HEK293T (cell line): ENCODE measurements at regions not wholly inside any gene's neighbourhood (a gene's known extent, or its start where the extent isn't known, plus 50 kb on each side); places are given as distances from the start of the nearest gene placed in this dataset.
"Not testable (repeated sequence)": the region's sequence is repeated elsewhere in the genome, so short reads cannot be mapped to it uniquely, and the experiment has no call there.

Experiments
- CTCF ChIA-PET: fragments of 350-600 bp; formaldehyde crosslinking; extraction: SDS; loops from one replicate; lab custom pipeline; 2021; ENCODE audit warnings: antibody characterized with exemption, inconsistent platforms; lab: Yijun Ruan, JAX
- POLR2A ChIA-PET: fragments of 350-600 bp; formaldehyde crosslinking; extraction: SDS; loops from one replicate; lab custom pipeline; 2020; ENCODE audit warnings: antibody characterized with exemption, inconsistent platforms; lab: Yijun Ruan, JAX
- DNase-seq: peaks from one replicate; pipeline ENCODE4 v3.0.0; 2012; ENCODE audit warnings: mixed read lengths; ENCODE audit errors: extremely low spot score
- ARNT ChIP-seq: fragments of 450-650 bp; IDR thresholded peaks from 2 replicates; pipeline ENCODE4 v1.6.1; 2017; ENCODE audit warnings: mild to moderate bottlenecking
- BHLHE40 ChIP-seq: fragments of 450-650 bp; IDR thresholded peaks from 2 replicates; pipeline ENCODE4 v1.6.1; 2016; ENCODE audit warnings: mild to moderate bottlenecking, moderate library complexity, borderline replicate concordance
- CTBP1 ChIP-seq: fragments of 450-650 bp; IDR thresholded peaks from 2 replicates; pipeline ENCODE4 v1.6.1; 2016; ENCODE audit warnings: borderline replicate concordance
- ELF4 ChIP-seq: fragments of 450-650 bp; IDR thresholded peaks from 2 replicates; pipeline ENCODE4 v1.6.1; 2017; ENCODE audit warnings: antibody characterized with exemption
- FOXA1 ChIP-seq: fragments of 450-650 bp; IDR thresholded peaks from 2 replicates; pipeline ENCODE4 v1.6.1; 2016; ENCODE audit warnings: mild to moderate bottlenecking
- FOXK2 ChIP-seq: fragments of 450-650 bp; IDR thresholded peaks from 2 replicates; pipeline ENCODE4 v1.6.1; 2016; ENCODE audit warnings: mild to moderate bottlenecking
- FOXM1 ChIP-seq: fragments of 450-650 bp; IDR thresholded peaks from 2 replicates; pipeline ENCODE4 v1.6.1; 2017; ENCODE audit warnings: mild to moderate bottlenecking, borderline replicate concordance
- HDGF ChIP-seq: fragments of 450-650 bp; IDR thresholded peaks from 2 replicates; pipeline ENCODE4 v1.6.1; 2017; ENCODE audit warnings: antibody characterized with exemption, borderline replicate concordance
- L3MBTL2 ChIP-seq: fragments of 450-650 bp; conservative IDR thresholded peaks from 2 replicates; pipeline ENCODE4 v1.6.1; 2016; ENCODE audit warnings: mild to moderate bottlenecking
- LEF1 ChIP-seq: fragments of 450-650 bp; IDR thresholded peaks from 2 replicates; pipeline ENCODE4 v1.6.1; 2017; ENCODE audit warnings: mild to moderate bottlenecking, borderline replicate concordance
- NFRKB ChIP-seq: fragments of 450-650 bp; IDR thresholded peaks from 2 replicates; pipeline ENCODE4 v1.6.1; 2016; ENCODE audit warnings: mild to moderate bottlenecking, moderate library complexity
- SP1 ChIP-seq: fragments of 450-650 bp; IDR thresholded peaks from 2 replicates; pipeline ENCODE4 v1.6.1; 2017
- SUZ12 ChIP-seq: fragments of 450-650 bp; IDR thresholded peaks from 2 replicates; pipeline ENCODE4 v1.6.1; 2016; ENCODE audit warnings: mild to moderate bottlenecking
- TARDBP ChIP-seq: fragments of 450-650 bp; IDR thresholded peaks from 2 replicates; pipeline ENCODE4 v1.6.1; 2016
- ZNF384 ChIP-seq: fragments of 450-650 bp; IDR thresholded peaks from 2 replicates; pipeline ENCODE4 v1.6.1; 2016
- TF ChIP-seq, protein P1 (sequence below): fragments of 450-650 bp; IDR thresholded peaks from 2 replicates; pipeline ENCODE4 v1.6.1; 2016

DNA sequence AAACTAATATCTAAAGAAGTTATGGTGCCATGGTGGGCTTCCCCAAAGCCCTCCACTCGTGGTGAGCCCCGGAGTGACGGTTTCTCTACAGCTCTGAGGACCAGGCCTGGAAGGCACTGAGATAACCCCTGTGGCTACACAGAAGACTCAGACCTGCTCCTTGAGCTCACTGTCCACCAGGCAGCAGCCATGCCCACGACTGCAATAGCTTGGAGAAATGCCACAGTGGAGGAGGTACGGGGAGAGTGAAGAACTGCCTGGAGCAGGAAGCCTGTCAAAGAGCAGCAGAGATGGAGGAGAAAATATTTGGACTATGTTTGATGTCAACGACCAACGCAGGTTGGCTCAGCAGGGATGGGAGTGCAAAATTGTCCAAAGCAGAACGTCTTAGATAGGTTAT is 300.1 kb upstream of the NPSR1 start:
- no peak for TF ChIP-seq FOXM1
- TF ChIP-seq SUZ12 = no peak
- no peak for TF ChIP-seq FOXA1
- TF ChIP-seq LEF1 = no peak
- TF ChIP-seq, protein P1, sequence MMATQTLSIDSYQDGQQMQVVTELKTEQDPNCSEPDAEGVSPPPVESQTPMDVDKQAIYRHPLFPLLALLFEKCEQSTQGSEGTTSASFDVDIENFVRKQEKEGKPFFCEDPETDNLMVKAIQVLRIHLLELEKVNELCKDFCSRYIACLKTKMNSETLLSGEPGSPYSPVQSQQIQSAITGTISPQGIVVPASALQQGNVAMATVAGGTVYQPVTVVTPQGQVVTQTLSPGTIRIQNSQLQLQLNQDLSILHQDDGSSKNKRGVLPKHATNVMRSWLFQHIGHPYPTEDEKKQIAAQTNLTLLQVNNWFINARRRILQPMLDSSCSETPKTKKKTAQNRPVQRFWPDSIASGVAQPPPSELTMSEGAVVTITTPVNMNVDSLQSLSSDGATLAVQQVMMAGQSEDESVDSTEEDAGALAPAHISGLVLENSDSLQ = no peak
- no peak for TF ChIP-seq ARNT
- TF ChIP-seq SP1 = no peak
- TF ChIP-seq FOXK2 = no peak
- no peak for TF ChIP-seq CTBP1
- no peak for TF ChIP-seq ZNF384
- no peak for TF ChIP-seq TARDBP
- TF ChIP-seq HDGF = no peak
- TF ChIP-seq L3MBTL2 = no peak
- TF ChIP-seq NFRKB = no peak
- TF ChIP-seq ELF4 = no peak
- no peak for TF ChIP-seq BHLHE40
- ChIA-PET CTCF (no interaction called here), POLR2A (no interaction called here)
- DNase-seq = no peak

DNA sequence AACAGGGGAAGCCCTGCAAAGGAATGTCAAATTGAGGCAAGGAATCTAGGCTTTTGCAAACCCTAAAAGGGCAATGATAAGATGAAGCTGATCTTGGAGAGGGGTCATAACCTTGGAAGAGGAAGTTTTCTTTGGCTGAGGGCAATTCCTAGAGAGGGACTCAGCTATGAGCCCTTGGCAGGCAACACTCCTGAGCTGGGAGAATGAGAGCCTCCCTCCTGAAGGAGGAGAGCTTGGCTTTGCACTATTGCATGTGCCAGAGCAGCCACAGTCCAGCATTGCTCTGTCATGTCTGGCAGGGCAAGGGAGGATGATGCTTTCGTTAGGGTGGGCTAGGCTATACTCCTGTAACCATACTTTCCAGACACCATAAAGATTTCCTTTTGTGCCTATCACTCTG is 299.4 kb upstream of the NPSR1 start:
- CTCF ChIA-PET, POLR2A ChIA-PET, DNase-seq: not testable (repeated sequence)

DNA sequence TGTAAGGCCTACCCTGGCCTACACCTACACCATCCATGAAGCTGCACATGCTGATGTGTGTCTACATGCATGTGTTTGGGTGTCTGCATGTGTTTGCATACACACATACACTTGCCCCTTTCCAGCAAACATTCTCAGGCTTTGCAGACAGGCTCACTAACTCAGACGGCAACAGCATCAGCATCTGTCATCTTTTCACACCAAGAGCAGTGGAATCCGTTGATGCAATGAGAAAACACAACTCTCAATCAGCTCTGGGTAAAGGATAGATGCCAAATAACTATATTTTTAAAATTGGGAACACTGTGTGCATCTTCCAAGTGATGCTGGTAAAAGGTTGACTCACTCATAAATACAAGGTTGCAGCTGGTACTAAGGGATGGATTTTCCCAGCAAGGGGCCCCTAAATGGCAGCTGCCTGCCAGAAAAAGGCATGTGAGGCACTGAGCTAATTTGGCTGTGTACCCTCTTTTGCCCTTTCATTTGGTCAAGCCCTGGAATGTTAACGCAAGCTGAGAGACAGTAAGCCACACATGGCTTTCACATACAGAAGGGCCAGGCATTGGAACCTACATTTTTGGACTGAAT is 296.3 kb upstream of the NPSR1 start:
- ChIA-PET POLR2A (no interaction called here), CTCF (interaction anchor here (0.6 kb wide), 1 partner anchor 442 kb away, joined by 6 read pairs; no protein-coding TSS in a partner anchor)
- no peak for DNase-seq
- no peak for TF ChIP-seq SUZ12
- TF ChIP-seq L3MBTL2 = no peak
- TF ChIP-seq BHLHE40 = no peak
- no peak for TF ChIP-seq FOXA1
- TF ChIP-seq SP1 = no peak
- no peak for TF ChIP-seq ARNT
- TF ChIP-seq FOXM1 = no peak
- TF ChIP-seq CTBP1 = no peak
- TF ChIP-seq LEF1 = no peak

DNA sequence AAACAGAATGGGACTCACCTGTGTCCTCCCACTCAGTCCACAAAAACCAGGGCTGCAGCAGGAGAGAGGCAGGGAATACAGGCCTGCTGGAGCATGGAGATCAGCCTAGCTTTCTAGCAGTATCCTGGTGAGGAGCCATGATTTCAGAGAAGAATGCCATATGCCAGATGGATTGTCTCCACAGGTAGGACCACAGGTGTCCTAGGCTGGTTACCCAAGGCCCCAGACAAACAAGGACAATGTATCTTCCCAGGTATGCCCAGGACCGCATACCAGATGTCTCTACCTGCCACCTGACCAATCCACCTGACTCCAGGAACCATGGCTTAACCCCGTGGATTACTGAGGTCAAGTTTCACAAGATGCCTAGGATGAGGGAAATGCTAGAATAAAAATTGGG is 295.4 kb upstream of the NPSR1 start:
- CTCF ChIA-PET = no interaction called here
- TF ChIP-seq SUZ12 (no peak), ARNT (no peak), FOXA1 (no peak), HDGF (no peak), BHLHE40 (no peak), SP1 (no peak), ELF4 (no peak), NFRKB (no peak), TARDBP (no peak), FOXM1 (no peak), L3MBTL2 (no peak), ZNF384 (no peak), FOXK2 (no peak), LEF1 (no peak), CTBP1 (no peak)
- TF ChIP-seq, protein P1 = no peak
- POLR2A ChIA-PET = no interaction called here

DNA sequence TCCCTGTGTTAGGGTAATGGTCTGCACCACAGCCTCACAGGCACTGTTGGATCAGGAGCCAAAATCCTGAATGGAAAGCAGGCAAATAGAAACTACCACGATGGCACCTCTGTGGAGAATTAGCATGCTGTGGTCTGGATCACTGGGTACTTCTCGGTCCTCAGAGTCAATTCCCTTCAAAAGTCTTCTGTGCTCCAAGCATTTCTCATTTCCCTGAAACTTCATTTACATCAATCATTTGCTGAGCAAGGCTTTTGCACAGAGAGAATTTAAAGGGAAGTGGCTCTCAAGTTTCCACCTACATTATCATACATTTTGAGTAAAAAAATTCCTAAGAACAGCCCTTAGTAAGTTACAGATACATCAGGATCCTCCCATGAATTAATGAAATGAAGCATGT is 293.9 kb upstream of the NPSR1 start:
- POLR2A ChIA-PET = no interaction called here
- no peak for TF ChIP-seq FOXK2
- TF ChIP-seq SP1 = no peak
- no peak for TF ChIP-seq ZNF384
- TF ChIP-seq FOXA1 = no peak
- TF ChIP-seq, protein P1 = no peak
- TF ChIP-seq SUZ12 = no peak
- no peak for TF ChIP-seq FOXM1
- TF ChIP-seq NFRKB = no peak
- TF ChIP-seq TARDBP = no peak
- no peak for TF ChIP-seq ELF4
- TF ChIP-seq L3MBTL2 = no peak
- TF ChIP-seq HDGF = no peak
- no peak for TF ChIP-seq LEF1
- no peak for TF ChIP-seq BHLHE40
- no peak for TF ChIP-seq CTBP1
- TF ChIP-seq ARNT = no peak
- CTCF ChIA-PET = no interaction called here

More for the DNA sequence above, 295.4 kb upstream of the NPSR1 start:
- DNase-seq = no peak

DNA sequence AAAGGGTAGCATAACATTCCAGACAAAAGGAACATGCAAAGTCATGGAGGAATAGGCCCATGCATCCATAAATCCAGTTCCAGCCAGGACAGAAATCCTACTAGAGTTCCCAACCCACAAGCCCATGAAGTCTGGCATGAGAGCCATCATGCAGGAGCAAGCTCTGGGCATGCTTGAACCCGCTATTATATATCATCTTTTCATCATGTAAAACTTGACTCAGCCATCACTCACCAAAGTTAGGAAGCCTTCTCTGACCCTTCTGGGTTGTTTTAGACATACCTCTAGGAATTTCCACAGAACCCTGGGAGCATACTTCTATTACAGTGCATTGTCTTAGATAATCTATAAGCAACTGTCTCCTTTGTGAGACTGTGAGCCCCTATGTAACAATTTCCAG is 293.0 kb upstream of the NPSR1 start:
- TF ChIP-seq SUZ12 = no peak
- TF ChIP-seq, protein P1 = no peak
- TF ChIP-seq HDGF = no peak
- no peak for TF ChIP-seq ZNF384
- no peak for TF ChIP-seq TARDBP
- TF ChIP-seq ARNT = no peak
- TF ChIP-seq CTBP1 = no peak
- no peak for TF ChIP-seq NFRKB
- TF ChIP-seq SP1 = no peak
- no peak for TF ChIP-seq BHLHE40
- no peak for TF ChIP-seq ELF4
- TF ChIP-seq FOXA1 = no peak
- no peak for TF ChIP-seq FOXM1
- TF ChIP-seq L3MBTL2 = no peak
- TF ChIP-seq FOXK2 = no peak
- TF ChIP-seq LEF1 = no peak
- CTCF ChIA-PET = interaction anchor here (0.7 kb wide), 1 partner anchor 382 kb away, joined by 3 read pairs; no protein-coding TSS in a partner anchor
- POLR2A ChIA-PET = no interaction called here
- no peak for DNase-seq

More for the DNA sequence above, 293.9 kb upstream of the NPSR1 start:
- DNase-seq = no peak
